Thymus (tissue), 11 donors: ENCODE measurements at regions not wholly inside any gene's neighbourhood (a gene's known extent, or its start where the extent isn't known, plus 50 kb on each side); places are given as distances from the start of the nearest gene placed in this dataset.

ENCODE experiments used
- DNase-seq, 9 donors: peaks; one replicate each; pipeline ENCODE4 v3.0.0-alpha.2; 2013; ENCODE audit warnings: low spot score in 9 of 9, low read depth in 6 of 9, missing footprints in 1 of 9
- H3K27ac ChIP-seq, 2 donors: one replicate each; pipeline ENCODE4 v1.5.1; 2013; ENCODE audit warnings: control low read depth in 1 of 2, low read depth in 1 of 2, low read length in 1 of 2, mild to moderate bottlenecking in 1 of 2, moderate library complexity in 1 of 2
- H3K27me3 ChIP-seq, 2 donors: one replicate each; pipeline ENCODE4 v1.5.1; 2013; ENCODE audit warnings: low read length in 1 of 2; ENCODE audit not compliant: control insufficient read depth in 2 of 2, insufficient read depth in 1 of 2
- H3K36me3 ChIP-seq, 2 donors: one replicate each; pipeline ENCODE4 v1.5.1; 2013; ENCODE audit warnings: low read length in 1 of 2, mild to moderate bottlenecking in 1 of 2, moderate library complexity in 1 of 2; ENCODE audit not compliant: control insufficient read depth in 2 of 2, insufficient read depth in 2 of 2
- H3K4me1 ChIP-seq, 2 donors: one replicate each; pipeline ENCODE4 v1.5.1; 2013; ENCODE audit warnings: low read length in 2 of 2; ENCODE audit not compliant: control insufficient read depth in 2 of 2, insufficient read depth in 2 of 2
- H3K4me3 ChIP-seq, 2 donors: one replicate each; pipeline ENCODE4 v1.5.1; 2013; ENCODE audit warnings: low read length in 2 of 2, control low read depth in 1 of 2, mild to moderate bottlenecking in 1 of 2
- H3K9me3 ChIP-seq, 2 donors: one replicate each; pipeline ENCODE4 v1.5.1; 2013; ENCODE audit warnings: low read length in 1 of 2, mild to moderate bottlenecking in 1 of 2; ENCODE audit not compliant: control insufficient read depth in 2 of 2, insufficient read depth in 1 of 2
- WGBS: extraction: QIAGEN DNeasy Blood & Tissue Kit; methylation state at CpG from one replicate; pipeline ENCODE4 v1.1.7; 2013; 5-methylcytosine and 5-hydroxymethylcytosine counted together
- donor health status: healthy.

DNA sequence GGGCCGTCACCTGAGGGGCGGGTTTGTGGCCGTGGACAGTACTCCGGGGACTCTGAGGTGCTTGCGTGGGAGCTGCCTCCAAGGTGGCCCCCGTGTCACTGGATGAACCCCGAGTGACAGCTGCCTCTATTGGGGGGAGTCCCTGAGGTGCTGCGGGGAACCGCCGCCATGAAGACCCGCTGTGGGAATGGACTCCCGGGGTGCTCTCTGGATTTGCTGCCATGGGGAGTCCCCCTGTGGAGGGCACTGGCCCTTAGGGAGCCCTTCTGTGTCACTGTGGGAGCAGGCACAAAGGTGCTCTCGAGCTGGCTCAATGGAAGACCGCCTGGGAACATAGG is 100.2 kb upstream of the CCL21 start:
- Histone ChIP-seq H3K4me1 (no peaks in the 10 kb centered on the region), H3K27ac (no peak overlapping the region), H3K4me3 (no peak overlapping the region), H3K9me3 (peaks cover 0 to 3% of the 10 kb centered on the region in 2 donors), H3K27me3 (peaks cover 12 to 25% of the 10 kb centered on the region in 2 donors), H3K36me3 (no peaks in the 10 kb centered on the region)
- 71% methylated on average over 14 of the region's 14 CpGs for WGBS
- DNase-seq = no peak

DNA sequence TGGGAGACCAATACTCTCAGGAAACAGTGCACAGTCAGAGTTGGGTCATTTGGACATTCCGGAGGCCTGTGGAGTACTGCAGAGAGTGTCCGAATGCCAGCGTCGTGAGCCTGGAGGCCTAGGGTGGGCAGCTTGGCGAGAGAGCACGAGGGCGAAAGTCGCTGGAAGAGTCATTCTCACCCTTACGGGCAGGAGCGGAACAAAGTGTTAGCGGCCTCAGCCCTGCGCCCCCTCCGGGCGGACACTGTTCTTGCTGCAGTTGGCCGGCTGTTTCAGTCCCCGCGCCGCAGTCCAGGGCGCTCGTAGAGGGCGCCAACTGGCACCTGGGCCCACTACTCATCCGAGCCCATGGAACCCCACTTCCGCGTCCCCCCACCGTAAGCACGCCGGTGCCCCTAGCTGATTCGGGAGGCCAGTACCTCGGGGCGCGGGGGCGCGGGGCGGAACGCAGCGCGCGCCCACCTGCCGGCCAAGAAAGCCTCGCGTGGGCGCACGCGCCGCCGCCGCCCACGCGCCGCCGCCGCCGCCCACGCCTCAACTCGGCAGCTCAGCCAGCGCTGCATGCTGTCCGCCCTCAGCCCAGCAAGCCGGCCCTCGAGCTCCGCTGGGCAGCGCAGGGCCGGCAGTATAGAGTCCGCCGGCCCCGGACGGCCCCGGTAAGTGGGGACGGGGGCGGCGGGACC is 99.7 kb upstream of the CCL21 start:
- H3K27me3 ChIP-seq = peaks cover 12 to 25% of the 10 kb centered on the region in 2 donors
- H3K27ac ChIP-seq = no peak overlapping the region
- WGBS = 20% methylated on average over 70 of the region's 70 CpGs
- peaks cover 0 to 3% of the 10 kb centered on the region in 2 donors for H3K9me3 ChIP-seq
- no peaks in the 10 kb centered on the region for H3K4me1 ChIP-seq
- no peak overlapping the region for H3K4me3 ChIP-seq
- DNase-seq = no peak
- H3K36me3 ChIP-seq = no peaks in the 10 kb centered on the region

DNA sequence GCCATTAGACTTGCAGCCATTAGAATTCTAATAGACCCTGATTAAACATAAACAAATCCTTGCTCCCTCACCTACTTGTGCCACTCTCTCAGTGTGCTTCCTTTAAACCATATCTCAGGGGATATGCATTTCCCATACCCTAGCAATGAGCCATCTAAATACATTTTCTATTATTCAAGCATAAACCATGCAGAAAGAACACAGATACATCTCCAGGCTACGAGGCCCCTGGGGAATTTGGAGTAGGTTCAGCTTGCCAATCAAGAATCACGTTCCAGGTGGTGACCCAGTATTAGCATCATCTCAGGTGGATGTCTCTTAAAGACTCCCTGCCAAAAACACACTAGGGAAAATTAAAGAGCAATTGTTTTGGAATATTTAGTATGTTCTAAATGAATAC is 93.0 kb upstream of the CCL21 start:
- Histone ChIP-seq H3K4me3 (no peak overlapping the region), H3K27me3 (no peaks in the 10 kb centered on the region), H3K27ac (no peak overlapping the region), H3K9me3 (no peaks in the 10 kb centered on the region), H3K4me1 (no peaks in the 10 kb centered on the region), H3K36me3 (no peaks in the 10 kb centered on the region)
- no peak for DNase-seq
- 75% methylated on average over 2 of the region's 2 CpGs for WGBS

GRCh38 chr9:34797367-34797766 is 87.4 kb upstream of the CCL21 start:
- no peak overlapping the region for H3K27ac ChIP-seq
- H3K27me3 ChIP-seq = no peaks in the 10 kb centered on the region
- no peaks in the 10 kb centered on the region for H3K36me3 ChIP-seq
- DNase-seq = no peak
- no peaks in the 10 kb centered on the region for H3K4me1 ChIP-seq
- H3K4me3 ChIP-seq = no peak overlapping the region
- H3K9me3 ChIP-seq = no peaks in the 10 kb centered on the region
- 88% methylated on average over 14 of the region's 14 CpGs for WGBS

DNA sequence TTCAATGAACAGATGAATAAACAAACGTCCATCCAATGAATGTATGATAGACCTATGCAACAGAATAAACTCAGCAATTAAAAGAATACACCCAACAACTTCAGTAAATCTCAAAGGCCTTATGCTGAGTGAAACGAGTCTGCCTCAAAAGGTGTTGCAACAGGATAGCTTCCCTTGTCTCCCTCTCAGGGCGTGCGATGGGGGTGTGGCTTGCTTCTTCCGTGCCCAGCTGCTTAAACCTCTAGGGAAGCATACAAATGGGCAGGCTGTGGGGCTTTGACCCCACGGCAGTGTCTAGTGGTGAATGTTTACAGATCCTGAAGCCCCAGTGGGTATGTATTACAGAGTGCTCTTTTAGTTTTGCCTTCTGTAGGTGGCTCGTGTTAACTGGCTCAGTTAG is 87.0 kb upstream of the CCL21 start:
- Histone ChIP-seq H3K4me3 (no peak overlapping the region), H3K9me3 (no peaks in the 10 kb centered on the region), H3K27me3 (no peaks in the 10 kb centered on the region), H3K36me3 (no peaks in the 10 kb centered on the region), H3K27ac (no peak overlapping the region), H3K4me1 (no peaks in the 10 kb centered on the region)
- no peak for DNase-seq
- WGBS = 33% methylated on average over 7 of the region's 7 CpGs

GRCh38 chr9:34793428-34793827 is 83.5 kb upstream of the CCL21 start:
- Histone ChIP-seq H3K9me3 (no peaks in the 10 kb centered on the region), H3K4me3 (no peak overlapping the region), H3K36me3 (no peaks in the 10 kb centered on the region), H3K27ac (no peak overlapping the region), H3K27me3 (no peaks in the 10 kb centered on the region), H3K4me1 (no peaks in the 10 kb centered on the region)
- WGBS = 83% methylated on average over 2 of the region's 2 CpGs
- DNase-seq = no peak

GRCh38 chr9:34783951-34784487 is 74.1 kb upstream of the CCL21 start:
- WGBS = 75% methylated on average over 4 of the region's 4 CpGs

DNA sequence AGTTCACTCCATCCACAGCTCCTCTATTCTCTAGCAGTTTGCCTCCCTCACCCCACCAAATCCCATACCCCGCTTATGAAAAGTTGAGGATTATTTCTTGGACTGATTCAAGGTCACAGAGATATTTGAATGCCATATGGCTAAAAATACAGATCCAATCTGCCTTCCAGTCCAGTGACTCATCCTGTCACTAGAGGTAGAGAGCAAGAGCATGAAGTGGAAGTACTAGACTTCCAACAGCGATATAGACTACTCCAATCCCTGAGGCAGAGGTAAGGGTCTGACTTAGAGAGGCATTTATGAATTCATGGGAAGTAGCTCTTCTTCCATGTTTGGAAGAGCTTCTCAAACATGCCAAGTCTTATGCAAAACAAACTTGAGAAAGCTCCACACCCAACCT is 72.4 kb upstream of the CCL21 start:
- H3K36me3 ChIP-seq = no peaks in the 10 kb centered on the region
- 95% methylated on average over 2 of the region's 2 CpGs for WGBS
- no peak overlapping the region for H3K4me3 ChIP-seq
- H3K9me3 ChIP-seq = no peaks in the 10 kb centered on the region
- no peak overlapping the region for H3K27ac ChIP-seq
- no peak for DNase-seq
- H3K27me3 ChIP-seq = no peaks in the 10 kb centered on the region
- H3K4me1 ChIP-seq = no peaks in the 10 kb centered on the region

More at GRCh38 chr9:34783951-34784487, 74.1 kb upstream of the CCL21 start:
- no peaks in the 10 kb centered on the region for H3K36me3 ChIP-seq
- no peak for DNase-seq
- H3K9me3 ChIP-seq = no peaks in the 10 kb centered on the region
- no peaks in the 10 kb centered on the region for H3K4me1 ChIP-seq
- no peak overlapping the region for H3K27ac ChIP-seq
- no peaks in the 10 kb centered on the region for H3K27me3 ChIP-seq
- H3K4me3 ChIP-seq = no peak overlapping the region

- H3K27me3 ChIP-seq = no peaks in the 10 kb centered on the region
- 96% methylated on average over 2 of the region's 2 CpGs for WGBS
- H3K36me3 ChIP-seq = no peaks in the 10 kb centered on the region
- no peaks in the 10 kb centered on the region for H3K4me1 ChIP-seq
- H3K27ac ChIP-seq = no peak overlapping the region
- H3K4me3 ChIP-seq = no peak overlapping the region
- DNase-seq = no peak
- H3K9me3 ChIP-seq = no peaks in the 10 kb centered on the region
Observed at GRCh38 chr9:34777666-34778065, 67.7 kb upstream of the CCL21 start.
